Naive thymus-derived CD4-positive, alpha-beta T cell (primary cell): ENCODE measurements at regions not wholly inside any gene's neighbourhood (a gene's known extent, or its start where the extent isn't known, plus 50 kb on each side); places are given as distances from the start of the nearest gene placed in this dataset.

ENCODE experiments used
- ATAC-seq: fragments of 150-1000 bp; cut with Tn5 transposase; 2 replicates; pipeline ENCODE4 v1.10.0; 2021; ENCODE audit warnings: mild to moderate bottlenecking, moderate library complexity
- CTCF ChIA-PET: fragments of 350-600 bp; sonication (Branson Sonifier 250); formaldehyde crosslinking; loops from one replicate; lab custom pipeline; 2021; ENCODE audit warnings: antibody characterized with exemption; lab: Charles Lee
- POLR2A ChIA-PET: fragments of 350-600 bp; sonication (Branson Sonifier 250); formaldehyde crosslinking; loops from one replicate; lab custom pipeline; 2021; ENCODE audit warnings: antibody characterized with exemption, inconsistent platforms; lab: Charles Lee
- DNase-seq, 9 donors: peaks; one replicate each; pipeline versions ENCODE4 v3.0.0 to v3.0.0-alpha.2; 2020 to 2022; ENCODE audit warnings: mixed read lengths in 1 of 9
- H3K27ac ChIP-seq: one replicate; pipeline ENCODE4 v1.7.0; 2013; ENCODE audit warnings: mild to moderate bottlenecking, low read depth, low read length, moderate library complexity
- H3K27me3 ChIP-seq, 2 donors: one replicate each; pipeline ENCODE4 v1.7.0; 2013; ENCODE audit warnings: low read length in 2 of 2, mild to moderate bottlenecking in 2 of 2, moderate library complexity in 2 of 2; ENCODE audit not compliant: control insufficient read depth in 2 of 2, insufficient read depth in 2 of 2
- H3K36me3 ChIP-seq, 3 experiments: 1 replicate in 2 of 3; 2 replicates in 1 of 3; pipeline ENCODE4 v1.7.0; 2013; ENCODE audit warnings: low read length in 3 of 3, mild to moderate bottlenecking in 3 of 3, moderate library complexity in 1 of 3; ENCODE audit not compliant: insufficient read depth in 3 of 3, control insufficient read depth in 2 of 3
- H3K4me1 ChIP-seq, 2 donors: one replicate each; pipeline ENCODE4 v1.7.0; 2013; ENCODE audit warnings: low read length in 2 of 2, mild to moderate bottlenecking in 2 of 2, moderate library complexity in 1 of 2; ENCODE audit not compliant: control insufficient read depth in 2 of 2, insufficient read depth in 2 of 2
- H3K4me3 ChIP-seq: 2 replicates; pipeline ENCODE4 v1.7.0; 2013; ENCODE audit warnings: mild to moderate bottlenecking, low read length
- H3K9me3 ChIP-seq, 3 experiments: 1 replicate in 2 of 3; 2 replicates in 1 of 3; pipeline ENCODE4 v1.7.0; 2013; ENCODE audit warnings: low read length in 3 of 3; ENCODE audit not compliant: control insufficient read depth in 2 of 3
- H3K27ac Mint-ChIP-seq, 9 donors: one replicate each; pipeline ENCODE4 v1.8.0; 2020 to 2022; ENCODE audit warnings: mixed read lengths in 9 of 9, mild to moderate bottlenecking in 8 of 9, moderate library complexity in 5 of 9, inconsistent platforms in 2 of 9
- H3K27me3 Mint-ChIP-seq, 5 donors: one replicate each; pipeline ENCODE4 v1.8.0; 2021 to 2022; ENCODE audit warnings: mixed read lengths in 5 of 5, mild to moderate bottlenecking in 1 of 5
- H3K36me3 Mint-ChIP-seq, 5 donors: one replicate each; pipeline ENCODE4 v1.8.0; 2020 to 2022; ENCODE audit warnings: mixed read lengths in 5 of 5, mild to moderate bottlenecking in 3 of 5, inconsistent platforms in 1 of 5
- H3K4me1 Mint-ChIP-seq, 7 donors: one replicate each; pipeline ENCODE4 v1.8.0; 2020 to 2022; ENCODE audit warnings: mixed read lengths in 7 of 7, mild to moderate bottlenecking in 3 of 7, inconsistent platforms in 1 of 7
- H3K4me3 Mint-ChIP-seq, 10 donors: one replicate each; pipeline ENCODE4 v1.8.0; 2020 to 2022; ENCODE audit warnings: mild to moderate bottlenecking in 10 of 10, mixed read lengths in 10 of 10, moderate library complexity in 6 of 10, inconsistent platforms in 2 of 10
- H3K9me3 Mint-ChIP-seq, 11 donors: one replicate each; pipeline ENCODE4 v1.8.0; 2020 to 2022; ENCODE audit warnings: mixed read lengths in 11 of 11, mild to moderate bottlenecking in 4 of 11, inconsistent platforms in 1 of 11, moderate library complexity in 1 of 11
- intact Hi-C, 2 donors: fragments of 100-400 bp; cut with micrococcal nuclease; formaldehyde crosslinking; loops; one replicate each; pipeline ENCODE4 v1.15.1; 2023

DNA sequence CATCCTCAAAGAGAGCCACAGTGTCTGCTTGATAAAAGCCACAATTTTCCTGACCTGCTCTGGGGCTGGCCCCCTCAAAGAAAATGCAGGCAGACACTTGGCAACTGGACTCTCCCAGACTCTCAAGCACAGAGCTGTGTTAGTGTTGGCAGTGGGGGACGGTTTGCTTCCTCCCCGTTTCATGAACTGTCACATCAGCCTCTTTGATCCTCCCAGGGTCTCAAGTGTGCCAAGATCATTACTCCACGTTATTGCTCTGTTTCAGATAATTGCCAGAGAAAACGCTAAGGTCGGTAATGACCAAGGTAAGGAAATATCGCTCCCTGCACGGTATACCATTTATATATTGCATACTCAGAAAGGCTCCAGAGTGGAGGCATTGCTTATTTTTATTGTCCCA is 138.8 kb downstream of the NTMT2 start:
- H3K27ac ChIP-seq, result no peak overlapping the region
- ChIA-PET POLR2A (no interaction called here), CTCF (no interaction called here)
- H3K9me3 Mint-ChIP-seq, result peaks cover 0 to 3% (median 0%) of the 10 kb centered on the region in 11 donors
- no peaks in the 10 kb centered on the region for H3K4me1 ChIP-seq
- no peaks in the 10 kb centered on the region for H3K9me3 ChIP-seq
- no peaks in the 10 kb centered on the region for H3K36me3 Mint-ChIP-seq
- H3K4me3 Mint-ChIP-seq, result no peak overlapping the region
- H3K4me3 ChIP-seq, result no peak overlapping the region
- no peaks in the 10 kb centered on the region for H3K27me3 ChIP-seq
- DNase-seq (no peak), ATAC-seq (no peak)
- no peaks in the 10 kb centered on the region for H3K4me1 Mint-ChIP-seq
- no peaks in the 10 kb centered on the region for H3K36me3 ChIP-seq
- peaks cover 0 to 9% (median 9%) of the 10 kb centered on the region in 5 donors for H3K27me3 Mint-ChIP-seq
- intact Hi-C loops, result no loop called here
- H3K27ac Mint-ChIP-seq, result no peak overlapping the region

DNA sequence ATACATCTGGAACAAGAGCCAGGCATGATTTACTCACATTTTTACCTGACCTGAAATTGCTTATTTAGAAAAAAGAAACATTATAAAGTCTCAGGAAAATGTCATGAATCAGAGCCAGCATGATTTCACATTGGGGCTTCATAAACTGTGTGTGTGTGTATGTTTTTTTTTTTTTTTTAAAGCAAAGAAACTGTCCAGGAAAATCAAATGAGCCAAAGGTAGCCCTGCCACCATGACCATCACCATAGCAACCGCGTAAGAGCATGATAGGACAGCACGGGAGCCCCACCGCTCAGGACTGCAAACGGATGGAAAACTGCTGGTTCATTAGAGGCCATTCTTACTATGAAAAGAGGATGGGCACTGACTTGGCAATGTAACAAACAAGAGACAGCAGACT is 139.2 kb downstream of the NTMT2 start:
- Histone ChIP-seq H3K27ac (no peak overlapping the region), H3K9me3 (no peaks in the 10 kb centered on the region), H3K4me1 (no peaks in the 10 kb centered on the region), H3K36me3 (no peaks in the 10 kb centered on the region), H3K4me3 (no peak overlapping the region), H3K27me3 (no peaks in the 10 kb centered on the region)
- ATAC-seq (no peak), DNase-seq (no peak)
- POLR2A ChIA-PET, result no interaction called here
- Mint-ChIP-seq H3K9me3 (no peaks in the 10 kb centered on the region), H3K27ac (no peak overlapping the region), H3K27me3 (peaks cover 0 to 13% (median 9%) of the 10 kb centered on the region in 5 donors), H3K36me3 (no peaks in the 10 kb centered on the region), H3K4me3 (no peak overlapping the region), H3K4me1 (no peaks in the 10 kb centered on the region)
- CTCF ChIA-PET, result no interaction called here
- intact Hi-C loops, result no loop called here

DNA sequence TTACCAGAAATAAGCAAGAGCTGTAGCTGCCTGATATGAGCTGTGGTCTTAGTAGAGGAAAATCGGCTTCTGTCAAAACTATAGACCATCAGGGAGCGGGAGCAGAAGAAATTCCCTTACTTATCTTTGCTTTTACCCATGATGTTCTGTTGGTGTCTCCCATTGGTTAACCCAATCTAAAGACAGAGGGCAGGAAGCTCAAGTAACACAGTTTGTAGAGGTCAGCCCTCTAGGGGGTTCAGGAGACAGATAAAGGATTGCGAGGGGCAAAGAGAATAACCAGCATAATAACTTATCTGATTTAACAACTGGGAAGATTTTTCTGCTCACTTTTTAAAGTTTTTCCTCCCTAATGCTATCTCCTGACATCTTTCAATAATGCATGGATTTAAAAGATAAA is 142.4 kb downstream of the NTMT2 start:
- Mint-ChIP-seq H3K27me3 (peaks cover 0 to 29% (median 15%) of the 10 kb centered on the region in 5 donors), H3K36me3 (no peaks in the 10 kb centered on the region), H3K4me1 (no peaks in the 10 kb centered on the region), H3K4me3 (no peak overlapping the region), H3K27ac (no peak overlapping the region), H3K9me3 (no peaks in the 10 kb centered on the region)
- H3K9me3 ChIP-seq, result no peaks in the 10 kb centered on the region
- ChIA-PET CTCF (interaction anchor here (0.7 kb wide), 1 partner anchor 183 kb away, joined by 3 read pairs; no protein-coding TSS in a partner anchor), POLR2A (no interaction called here)
- no peaks in the 10 kb centered on the region for H3K27me3 ChIP-seq
- no peak overlapping the region for H3K4me3 ChIP-seq
- intact Hi-C loops, result no loop called here
- no peak for ATAC-seq
- no peak for DNase-seq
- no peaks in the 10 kb centered on the region for H3K36me3 ChIP-seq
- H3K4me1 ChIP-seq, result no peaks in the 10 kb centered on the region
- H3K27ac ChIP-seq, result no peak overlapping the region

DNA sequence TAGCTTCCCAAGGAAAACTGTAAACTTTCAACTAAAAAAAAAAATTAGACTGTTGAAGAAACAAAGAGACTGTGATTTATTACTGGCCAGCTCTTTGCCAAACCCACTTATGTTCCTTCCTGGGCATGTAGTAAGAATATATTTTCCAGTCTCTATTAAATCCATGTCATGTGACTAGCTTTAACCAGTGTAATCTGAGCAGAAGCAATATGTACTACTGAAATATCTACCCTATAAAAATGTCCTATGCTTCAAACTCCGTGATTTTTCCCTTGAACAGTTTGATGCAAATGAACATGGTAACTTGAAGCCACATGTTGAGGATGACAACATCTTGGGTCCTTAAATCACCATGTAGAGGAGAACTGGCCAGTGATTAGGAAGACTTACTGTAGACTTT is 144.5 kb downstream of the NTMT2 start:
- POLR2A ChIA-PET, result no interaction called here
- Mint-ChIP-seq H3K27ac (no peak overlapping the region), H3K27me3 (peaks cover 0 to 29% (median 15%) of the 10 kb centered on the region in 5 donors)

DNA sequence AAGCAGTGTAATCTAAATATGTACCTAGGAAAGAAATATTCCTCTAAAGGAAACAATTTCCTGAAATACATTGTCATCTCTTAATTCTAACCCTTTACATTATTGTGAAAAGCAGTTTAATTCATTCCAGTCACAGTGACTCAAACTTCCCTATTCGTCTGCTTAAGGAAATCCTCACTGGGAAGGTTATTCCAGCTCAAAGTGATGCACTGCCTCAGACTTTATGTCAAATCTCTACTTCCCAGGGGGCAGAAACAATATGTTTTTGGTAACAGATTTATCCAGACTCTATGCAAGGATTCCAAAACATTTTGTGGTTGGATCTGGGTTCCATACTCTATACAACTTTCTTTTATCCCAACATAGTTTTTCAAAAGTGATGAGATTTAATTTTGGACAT is 145.2 kb downstream of the NTMT2 start:
- no peak overlapping the region for H3K27ac Mint-ChIP-seq
- intact Hi-C loops, result no loop called here
- DNase-seq, result no peak
- peaks cover 0 to 29% (median 15%) of the 10 kb centered on the region in 5 donors for H3K27me3 Mint-ChIP-seq
- H3K4me3 Mint-ChIP-seq, result no peak overlapping the region
- Histone ChIP-seq H3K9me3 (no peaks in the 10 kb centered on the region), H3K27me3 (no peaks in the 10 kb centered on the region), H3K4me3 (no peak overlapping the region), H3K27ac (no peak overlapping the region), H3K4me1 (no peaks in the 10 kb centered on the region), H3K36me3 (no peaks in the 10 kb centered on the region)
- ATAC-seq, result no peak
- H3K36me3 Mint-ChIP-seq, result no peaks in the 10 kb centered on the region
- ChIA-PET POLR2A (no interaction called here), CTCF (no interaction called here)
- no peaks in the 10 kb centered on the region for H3K4me1 Mint-ChIP-seq
- H3K9me3 Mint-ChIP-seq, result peaks cover 0 to under 1% (median 0%) of the 10 kb centered on the region in 11 donors

More for the DNA sequence above, 144.5 kb downstream of the NTMT2 start:
- CTCF ChIA-PET, result no interaction called here
- DNase-seq, result no peak
- H3K27me3 ChIP-seq, result no peaks in the 10 kb centered on the region
- H3K36me3 ChIP-seq, result no peaks in the 10 kb centered on the region
- no peaks in the 10 kb centered on the region for H3K4me1 ChIP-seq
- no peak for ATAC-seq
- no peaks in the 10 kb centered on the region for H3K9me3 Mint-ChIP-seq
- intact Hi-C loops, result no loop called here
- no peak overlapping the region for H3K27ac ChIP-seq
- no peak overlapping the region for H3K4me3 Mint-ChIP-seq
- H3K9me3 ChIP-seq, result no peaks in the 10 kb centered on the region
- no peaks in the 10 kb centered on the region for H3K4me1 Mint-ChIP-seq
- H3K4me3 ChIP-seq, result no peak overlapping the region
- H3K36me3 Mint-ChIP-seq, result no peaks in the 10 kb centered on the region

DNA sequence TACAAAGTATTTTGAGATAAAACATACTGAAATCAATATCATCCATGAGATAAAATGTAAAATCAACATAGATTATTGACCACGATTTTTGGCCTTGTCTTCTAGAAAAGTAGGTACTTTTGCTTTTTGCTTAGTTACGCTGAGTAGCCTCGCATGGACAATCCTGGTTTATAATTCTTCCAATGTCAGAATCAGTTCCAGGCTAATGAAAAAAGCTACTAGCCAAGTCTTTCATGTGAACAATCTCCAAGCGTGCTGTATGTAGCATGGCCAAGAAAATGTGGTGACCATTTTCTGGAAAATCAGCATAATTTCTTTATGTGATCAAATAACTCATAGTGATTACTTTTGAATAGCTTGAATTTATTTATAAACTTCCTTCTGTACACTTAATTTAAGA is 145.8 kb downstream of the NTMT2 start:
- Mint-ChIP-seq H3K27me3 (peaks cover under 1 to 29% (median 15%) of the 10 kb centered on the region in 5 donors), H3K9me3 (peaks cover 0 to 3% (median 0%) of the 10 kb centered on the region in 11 donors), H3K4me3 (no peak overlapping the region), H3K27ac (no peak overlapping the region), H3K36me3 (no peaks in the 10 kb centered on the region), H3K4me1 (no peaks in the 10 kb centered on the region)
- no peaks in the 10 kb centered on the region for H3K4me1 ChIP-seq
- no peak overlapping the region for H3K4me3 ChIP-seq
- intact Hi-C loops, result no loop called here
- ChIA-PET POLR2A (no interaction called here), CTCF (no interaction called here)
- no peak for ATAC-seq
- no peaks in the 10 kb centered on the region for H3K9me3 ChIP-seq
- DNase-seq, result no peak
- H3K36me3 ChIP-seq, result no peaks in the 10 kb centered on the region
- H3K27me3 ChIP-seq, result no peaks in the 10 kb centered on the region
- no peak overlapping the region for H3K27ac ChIP-seq

DNA sequence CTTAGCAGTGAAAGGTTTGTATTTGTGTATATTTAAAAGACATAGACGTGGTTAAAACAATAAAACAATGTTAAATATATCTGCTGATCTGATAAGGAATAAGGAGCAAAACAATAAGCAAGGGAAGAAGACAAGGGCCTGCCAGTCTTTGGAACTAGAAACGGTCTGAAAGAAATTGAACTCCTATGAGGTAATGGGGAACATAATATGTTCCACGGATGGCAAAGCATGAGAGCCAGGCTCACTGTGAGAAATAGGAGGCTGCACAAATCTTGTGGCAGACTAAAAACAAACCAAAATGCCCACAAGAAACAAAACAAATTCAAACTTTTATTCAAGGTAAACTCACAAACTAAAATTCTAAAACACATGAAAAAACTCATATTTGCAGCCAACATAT is 150.5 kb downstream of the NTMT2 start:
- Histone ChIP-seq H3K27ac (no peak overlapping the region), H3K4me1 (no peaks in the 10 kb centered on the region), H3K4me3 (no peak overlapping the region), H3K36me3 (no peaks in the 10 kb centered on the region), H3K27me3 (no peaks in the 10 kb centered on the region), H3K9me3 (no peaks in the 10 kb centered on the region)
- Mint-ChIP-seq H3K4me3 (no peak overlapping the region), H3K4me1 (peaks cover 0 to 1% (median 0%) of the 10 kb centered on the region in 7 donors), H3K27ac (no peak overlapping the region), H3K9me3 (peaks cover 0 to 9% (median 0%) of the 10 kb centered on the region in 11 donors), H3K27me3 (peaks cover 0 to 7% (median 5%) of the 10 kb centered on the region in 5 donors), H3K36me3 (no peaks in the 10 kb centered on the region)
- ChIA-PET POLR2A (no interaction called here), CTCF (no interaction called here)
- ATAC-seq (no peak), DNase-seq (no peak)
- intact Hi-C loops, result no loop called here
